ENCODE measurements at regions not wholly inside any gene's neighbourhood (a gene's known extent, or its start where the extent isn't known, plus 50 kb on each side); places are given as distances from the start of the nearest gene placed in this dataset.

DNA sequence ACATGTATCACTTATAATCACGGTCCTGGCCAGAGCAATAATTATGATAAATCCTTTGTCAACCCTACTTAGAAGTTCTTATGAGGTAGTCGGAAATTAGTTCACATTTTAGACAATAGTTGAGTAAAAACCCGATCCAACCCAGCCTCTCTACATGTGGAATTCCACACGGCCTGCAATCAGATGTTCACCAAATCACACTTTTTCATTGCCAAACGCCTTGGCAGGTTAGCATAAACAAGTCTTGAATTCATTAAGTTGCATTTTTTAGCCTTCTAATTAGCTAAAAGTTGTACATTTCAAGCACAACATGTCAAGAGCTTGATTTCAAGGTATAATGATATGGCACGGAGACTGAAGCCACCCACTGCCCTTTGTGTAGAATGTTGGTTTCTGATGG is 65.3 kb downstream of the FOXL1 start:
- TF ChIP-seq FOXP2 (optimal IDR thresholded peaks at IDR 0.05; ENCODE audit: borderline replicate concordance, extremely low read depth, extremely low read length, insufficient read depth) (no peak), SIN3A (IDR thresholded peaks at IDR 0.05; ENCODE audit: borderline replicate concordance, insufficient read depth, low read length) (no peak), POLR2AphosphoS5 (IDR thresholded peaks at IDR 0.05; ENCODE audit: low read depth, low read length) (no peak), TAF1 (IDR thresholded peaks at IDR 0.05; ENCODE audit: borderline replicate concordance, insufficient read depth, low read length) (no peak)
- TF ChIP-seq, protein P1, sequence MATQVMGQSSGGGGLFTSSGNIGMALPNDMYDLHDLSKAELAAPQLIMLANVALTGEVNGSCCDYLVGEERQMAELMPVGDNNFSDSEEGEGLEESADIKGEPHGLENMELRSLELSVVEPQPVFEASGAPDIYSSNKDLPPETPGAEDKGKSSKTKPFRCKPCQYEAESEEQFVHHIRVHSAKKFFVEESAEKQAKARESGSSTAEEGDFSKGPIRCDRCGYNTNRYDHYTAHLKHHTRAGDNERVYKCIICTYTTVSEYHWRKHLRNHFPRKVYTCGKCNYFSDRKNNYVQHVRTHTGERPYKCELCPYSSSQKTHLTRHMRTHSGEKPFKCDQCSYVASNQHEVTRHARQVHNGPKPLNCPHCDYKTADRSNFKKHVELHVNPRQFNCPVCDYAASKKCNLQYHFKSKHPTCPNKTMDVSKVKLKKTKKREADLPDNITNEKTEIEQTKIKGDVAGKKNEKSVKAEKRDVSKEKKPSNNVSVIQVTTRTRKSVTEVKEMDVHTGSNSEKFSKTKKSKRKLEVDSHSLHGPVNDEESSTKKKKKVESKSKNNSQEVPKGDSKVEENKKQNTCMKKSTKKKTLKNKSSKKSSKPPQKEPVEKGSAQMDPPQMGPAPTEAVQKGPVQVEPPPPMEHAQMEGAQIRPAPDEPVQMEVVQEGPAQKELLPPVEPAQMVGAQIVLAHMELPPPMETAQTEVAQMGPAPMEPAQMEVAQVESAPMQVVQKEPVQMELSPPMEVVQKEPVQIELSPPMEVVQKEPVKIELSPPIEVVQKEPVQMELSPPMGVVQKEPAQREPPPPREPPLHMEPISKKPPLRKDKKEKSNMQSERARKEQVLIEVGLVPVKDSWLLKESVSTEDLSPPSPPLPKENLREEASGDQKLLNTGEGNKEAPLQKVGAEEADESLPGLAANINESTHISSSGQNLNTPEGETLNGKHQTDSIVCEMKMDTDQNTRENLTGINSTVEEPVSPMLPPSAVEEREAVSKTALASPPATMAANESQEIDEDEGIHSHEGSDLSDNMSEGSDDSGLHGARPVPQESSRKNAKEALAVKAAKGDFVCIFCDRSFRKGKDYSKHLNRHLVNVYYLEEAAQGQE (IDR thresholded peaks at IDR 0.05; ENCODE audit: insufficient read depth in 1 of 2, low read depth in 2 of 2, low read length in 2 of 2): no peak

DNA sequence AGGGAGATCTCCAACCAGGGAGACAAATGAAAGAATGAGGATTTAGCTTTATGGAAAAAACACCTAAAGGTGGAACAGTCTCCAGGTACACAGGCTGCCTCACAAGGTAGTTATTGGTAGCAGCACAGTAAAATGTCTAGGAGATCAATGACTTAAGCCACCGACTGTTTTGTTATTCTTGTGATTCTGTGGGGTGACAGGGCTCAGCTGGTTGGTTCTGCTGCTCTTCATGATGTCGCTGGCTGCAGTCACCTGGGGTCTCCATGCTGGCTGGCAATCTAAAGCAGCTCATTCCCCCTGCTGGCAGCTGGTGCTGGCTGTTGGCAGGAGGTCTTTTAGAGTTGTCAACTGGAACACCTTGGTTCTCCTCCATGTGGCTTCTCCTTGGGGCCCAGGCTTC is 69.2 kb downstream of the FOXL1 start:
- TF ChIP-seq FOXP2 (optimal IDR thresholded peaks at IDR 0.05; ENCODE audit: borderline replicate concordance, extremely low read depth, extremely low read length, insufficient read depth) (no peak), POLR2AphosphoS5 (IDR thresholded peaks at IDR 0.05; ENCODE audit: low read depth, low read length) (no peak), TAF1 (IDR thresholded peaks at IDR 0.05; ENCODE audit: borderline replicate concordance, insufficient read depth, low read length) (no peak), SIN3A (IDR thresholded peaks at IDR 0.05; ENCODE audit: borderline replicate concordance, insufficient read depth, low read length) (no peak)
- TF ChIP-seq, protein P1 (IDR thresholded peaks at IDR 0.05; ENCODE audit: insufficient read depth in 1 of 2, low read depth in 2 of 2, low read length in 2 of 2): no peak

DNA sequence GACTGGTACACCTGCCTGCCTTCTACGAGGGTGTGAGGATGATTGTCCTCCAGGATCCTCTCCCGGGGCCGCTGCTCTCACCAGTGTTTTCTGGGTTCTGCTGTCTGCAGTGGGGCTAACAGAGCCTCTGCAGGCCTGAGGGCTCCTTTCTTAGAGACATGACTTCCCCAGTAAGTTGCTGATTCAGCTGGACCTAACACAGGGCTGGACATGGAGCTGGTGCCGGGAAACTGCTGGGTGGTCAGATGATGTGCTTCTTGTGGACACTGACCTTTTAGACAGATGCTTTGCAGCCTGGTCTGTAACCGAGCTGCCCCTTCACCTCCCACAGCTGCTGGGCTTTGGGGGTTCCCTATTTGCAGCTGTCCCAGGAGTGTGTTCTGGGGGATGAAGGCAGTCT is 71.5 kb downstream of the FOXL1 start:
- no peak for TF ChIP-seq SIN3A (IDR thresholded peaks at IDR 0.05; ENCODE audit: borderline replicate concordance, insufficient read depth, low read length)
- TF ChIP-seq, protein P1 (IDR thresholded peaks at IDR 0.05; ENCODE audit: insufficient read depth in 1 of 2, low read depth in 2 of 2, low read length in 2 of 2): no peak
- no peak for TF ChIP-seq TAF1 (IDR thresholded peaks at IDR 0.05; ENCODE audit: borderline replicate concordance, insufficient read depth, low read length)
- no peak for TF ChIP-seq FOXP2 (optimal IDR thresholded peaks at IDR 0.05; ENCODE audit: borderline replicate concordance, extremely low read depth, extremely low read length, insufficient read depth)
- TF ChIP-seq POLR2AphosphoS5 (IDR thresholded peaks at IDR 0.05; ENCODE audit: low read depth, low read length): no peak

DNA sequence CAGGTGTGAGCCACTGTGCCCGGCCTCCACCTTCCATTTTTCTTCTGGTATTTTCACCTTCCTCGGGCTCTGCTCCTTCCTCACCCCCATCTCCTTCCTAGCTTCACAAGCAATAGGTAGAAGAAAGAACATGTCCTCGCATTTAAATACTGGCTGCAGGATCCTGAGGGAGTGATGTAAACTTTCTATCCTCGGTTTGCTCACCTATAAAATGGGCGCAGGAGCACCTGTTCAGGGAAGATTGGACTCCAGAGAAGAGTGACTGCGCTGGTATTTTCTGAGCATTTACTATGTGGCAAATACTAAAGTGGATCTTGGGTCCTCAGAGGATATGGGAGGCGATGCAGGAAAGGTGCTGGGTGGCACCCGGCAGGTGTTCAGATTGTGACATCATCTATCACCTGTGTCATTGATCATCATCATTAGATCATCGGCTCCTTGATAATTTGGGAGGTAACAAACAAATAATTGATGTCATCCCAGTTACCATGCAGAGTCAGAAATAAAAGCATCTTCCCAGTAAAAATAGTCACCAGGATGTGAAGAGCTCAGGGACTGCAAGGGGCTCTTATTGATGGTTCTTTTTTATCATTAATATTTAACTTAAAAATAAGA is 72.8 kb downstream of the FOXL1 start:
- no peak for TF ChIP-seq TAF1 (IDR thresholded peaks at IDR 0.05; ENCODE audit: borderline replicate concordance, insufficient read depth, low read length)
- TF ChIP-seq, protein P1 (IDR thresholded peaks at IDR 0.05; ENCODE audit: insufficient read depth in 1 of 2, low read depth in 2 of 2, low read length in 2 of 2): no peak
- no peak for TF ChIP-seq POLR2AphosphoS5 (IDR thresholded peaks at IDR 0.05; ENCODE audit: low read depth, low read length)
- TF ChIP-seq FOXP2 (optimal IDR thresholded peaks at IDR 0.05; ENCODE audit: borderline replicate concordance, extremely low read depth, extremely low read length, insufficient read depth): no peak
- no peak for TF ChIP-seq SIN3A (IDR thresholded peaks at IDR 0.05; ENCODE audit: borderline replicate concordance, insufficient read depth, low read length)
